ENCODE measurements at regions not wholly inside any gene's neighbourhood (a gene's known extent, or its start where the extent isn't known, plus 50 kb on each side); places are given as distances from the start of the nearest gene placed in this dataset.
"Not testable (repeated sequence)": the region's sequence is repeated elsewhere in the genome, so short reads cannot be mapped to it uniquely, and the experiment has no call there.

- Histone ChIP-seq H3K27me3 (ENCODE audit: control insufficient read depth, insufficient read depth, low read length) (no peaks in the 10 kb centered on the region), H3K4me1 (ENCODE audit: control insufficient read depth, insufficient read depth, low read length) (no peaks in the 10 kb centered on the region), H3K27ac (ENCODE audit: low read length) (no peak overlapping the region), H3K36me3 (ENCODE audit: control insufficient read depth, insufficient read depth, low read length) (no peaks in the 10 kb centered on the region), H3K4me3 (ENCODE audit: low read length) (no peak overlapping the region), H3K9me3 (ENCODE audit: control insufficient read depth, low read depth, low read length) (peaks cover 2% of the 10 kb centered on the region)
- no peak for DNase-seq
Measured at GRCh38 chr9:79430619-79431018, 141.1 kb upstream of the TLE4 start.

DNA sequence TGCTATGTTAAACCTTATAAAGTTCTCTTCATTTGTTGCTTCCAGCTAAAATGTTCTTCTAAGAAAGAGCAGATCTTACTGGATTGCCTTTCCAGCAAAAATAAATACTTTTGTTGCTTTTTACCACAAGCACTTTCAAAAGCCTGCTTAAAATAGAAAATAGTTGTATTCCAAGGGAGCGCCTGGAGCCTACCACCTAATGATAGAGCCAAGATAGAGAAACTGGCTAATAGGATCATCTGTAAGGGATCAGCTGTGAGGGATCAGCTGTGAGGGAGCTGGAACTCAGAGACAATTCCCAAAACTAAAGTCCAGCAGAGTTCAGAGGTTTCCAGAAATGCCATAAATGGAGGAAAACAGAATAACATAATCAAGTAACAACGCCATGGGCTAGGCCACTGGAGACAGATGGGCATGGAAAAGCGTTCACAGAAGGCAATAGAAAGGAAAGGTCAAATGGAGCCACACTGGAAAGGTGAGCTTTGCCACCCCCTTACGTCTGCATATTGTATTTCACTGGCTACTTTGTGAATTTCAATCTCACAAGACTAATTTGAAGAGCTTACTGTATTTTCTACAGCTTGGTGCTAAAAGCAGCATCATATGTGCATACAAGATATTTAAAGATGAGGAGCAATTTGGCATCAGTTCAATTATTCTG lies 140.6 kb upstream of the TLE4 start:
- Histone ChIP-seq H3K27ac (ENCODE audit: low read length) (no peak overlapping the region), H3K9me3 (ENCODE audit: control insufficient read depth, low read depth, low read length) (peaks cover 2% of the 10 kb centered on the region), H3K36me3 (ENCODE audit: control insufficient read depth, insufficient read depth, low read length) (no peaks in the 10 kb centered on the region), H3K4me1 (ENCODE audit: control insufficient read depth, insufficient read depth, low read length) (no peaks in the 10 kb centered on the region), H3K4me3 (ENCODE audit: low read length) (no peak overlapping the region), H3K27me3 (ENCODE audit: control insufficient read depth, insufficient read depth, low read length) (no peaks in the 10 kb centered on the region)
- no peak for DNase-seq
- 80% methylated on average over 2 of the region's 4 CpGs for WGBS (ENCODE audit: insufficient coverage, low lambda C conversion rate)

DNA sequence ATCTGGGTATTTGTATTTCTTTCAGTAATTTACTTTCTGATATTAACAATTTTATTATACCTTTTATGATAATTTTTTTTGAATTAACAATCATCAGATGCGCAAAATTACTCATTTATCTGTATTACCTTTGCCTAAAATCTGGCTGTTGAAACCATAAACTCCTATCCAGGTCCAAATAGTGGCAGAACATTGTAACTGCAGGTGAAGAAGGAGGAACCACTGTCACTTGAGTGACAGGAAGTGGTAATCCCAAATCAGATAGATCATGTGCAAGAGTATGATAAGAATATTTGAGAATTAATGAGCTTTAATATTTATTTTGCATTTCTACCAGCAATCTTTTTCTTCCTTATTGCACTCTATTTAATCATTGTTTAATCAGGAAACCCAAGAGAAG lies 139.3 kb upstream of the TLE4 start:
- Histone ChIP-seq H3K4me1 (ENCODE audit: control insufficient read depth, insufficient read depth, low read length) (no peaks in the 10 kb centered on the region), H3K27me3 (ENCODE audit: control insufficient read depth, insufficient read depth, low read length) (no peaks in the 10 kb centered on the region), H3K4me3 (ENCODE audit: low read length) (no peak overlapping the region), H3K9me3 (ENCODE audit: control insufficient read depth, low read depth, low read length) (no peaks in the 10 kb centered on the region), H3K27ac (ENCODE audit: low read length) (no peak overlapping the region), H3K36me3 (ENCODE audit: control insufficient read depth, insufficient read depth, low read length) (no peaks in the 10 kb centered on the region)
- 100% methylated on average over 1 of the region's 1 CpG for WGBS (ENCODE audit: insufficient coverage, low lambda C conversion rate)
- no peak for DNase-seq

DNA sequence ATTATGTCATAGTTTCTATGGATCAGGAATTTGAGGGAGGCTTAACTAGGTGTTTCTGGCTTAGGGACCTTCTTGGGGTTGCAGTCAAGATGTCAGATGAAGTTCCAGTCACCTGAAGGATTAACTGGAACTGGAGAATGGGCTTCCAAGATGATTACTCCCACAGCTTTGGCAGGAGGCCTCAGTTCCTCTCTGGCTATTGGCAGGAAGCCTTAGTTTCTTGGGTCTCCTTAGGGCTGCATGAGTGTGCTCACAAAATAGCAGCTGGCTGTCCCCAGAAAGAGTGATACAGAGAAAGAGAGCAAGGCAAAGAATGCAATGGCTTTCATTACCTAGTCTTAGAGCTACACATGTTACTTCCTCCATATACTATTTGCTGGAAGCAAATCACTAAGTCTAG lies 138.1 kb upstream of the TLE4 start:
- no peak overlapping the region for H3K27ac ChIP-seq (ENCODE audit: low read length)
- no peaks in the 10 kb centered on the region for H3K9me3 ChIP-seq (ENCODE audit: control insufficient read depth, low read depth, low read length)
- no peaks in the 10 kb centered on the region for H3K27me3 ChIP-seq (ENCODE audit: control insufficient read depth, insufficient read depth, low read length)
- H3K36me3 ChIP-seq (ENCODE audit: control insufficient read depth, insufficient read depth, low read length) = no peaks in the 10 kb centered on the region
- DNase-seq = no peak
- no peak overlapping the region for H3K4me3 ChIP-seq (ENCODE audit: low read length)
- H3K4me1 ChIP-seq (ENCODE audit: control insufficient read depth, insufficient read depth, low read length) = no peaks in the 10 kb centered on the region

DNA sequence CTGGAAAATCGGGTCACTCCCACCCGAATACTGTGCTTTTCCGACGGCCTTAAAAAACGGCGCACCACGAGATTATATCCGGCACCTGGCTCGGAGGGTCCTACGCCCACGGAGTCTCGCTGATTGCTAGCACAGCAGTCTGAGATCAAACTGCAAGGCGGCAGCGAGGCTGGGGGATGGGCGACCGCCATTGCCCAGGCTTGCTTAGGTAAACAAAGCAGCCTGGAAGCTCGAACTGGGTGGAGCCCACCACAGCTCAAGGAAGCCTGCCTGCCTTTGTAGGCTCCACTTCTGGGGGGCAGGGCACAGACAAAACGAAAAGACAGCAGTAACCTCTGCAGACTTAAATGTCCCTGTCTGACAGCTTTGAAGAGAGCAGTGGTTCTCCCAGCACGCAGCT lies 132.5 kb upstream of the TLE4 start:
- H3K36me3 ChIP-seq (ENCODE audit: control insufficient read depth, insufficient read depth, low read length); H3K27me3 ChIP-seq (ENCODE audit: control insufficient read depth, insufficient read depth, low read length); H3K27ac ChIP-seq (ENCODE audit: low read length); H3K4me1 ChIP-seq (ENCODE audit: control insufficient read depth, insufficient read depth, low read length); H3K4me3 ChIP-seq (ENCODE audit: low read length); DNase-seq; H3K9me3 ChIP-seq (ENCODE audit: control insufficient read depth, low read depth, low read length): not testable (repeated sequence)
- WGBS (ENCODE audit: insufficient coverage, low lambda C conversion rate) = no CpG with 5 or more reads among the region's 19 CpGs

- no peak overlapping the region for H3K27ac ChIP-seq (ENCODE audit: low read length)
- H3K4me3 ChIP-seq (ENCODE audit: low read length) = no peak overlapping the region
- WGBS (ENCODE audit: insufficient coverage, low lambda C conversion rate) = no CpG with 5 or more reads among the region's 4 CpGs
- no peaks in the 10 kb centered on the region for H3K36me3 ChIP-seq (ENCODE audit: control insufficient read depth, insufficient read depth, low read length)
- H3K27me3 ChIP-seq (ENCODE audit: control insufficient read depth, insufficient read depth, low read length) = no peaks in the 10 kb centered on the region
- DNase-seq = no peak
- no peaks in the 10 kb centered on the region for H3K4me1 ChIP-seq (ENCODE audit: control insufficient read depth, insufficient read depth, low read length)
- no peaks in the 10 kb centered on the region for H3K9me3 ChIP-seq (ENCODE audit: control insufficient read depth, low read depth, low read length)
Measured at GRCh38 chr9:79446523-79447307, 125.0 kb upstream of the TLE4 start.

DNA sequence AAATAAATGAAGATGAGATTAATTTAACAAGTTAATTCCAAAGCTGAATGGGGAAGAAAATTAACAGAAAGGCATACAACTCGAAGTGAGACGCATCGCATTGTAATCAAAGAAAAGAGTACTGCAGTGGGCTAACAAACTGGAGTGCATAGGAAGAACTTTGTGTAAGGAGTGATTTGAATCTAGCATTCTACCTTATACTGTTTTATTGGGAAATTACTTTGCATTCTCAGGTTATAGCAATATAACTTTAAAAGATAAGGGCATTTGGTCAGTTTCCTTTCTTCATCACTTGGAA lies 124.5 kb upstream of the TLE4 start:
- Histone ChIP-seq H3K27me3 (ENCODE audit: control insufficient read depth, insufficient read depth, low read length) (no peaks in the 10 kb centered on the region), H3K4me3 (ENCODE audit: low read length) (no peak overlapping the region), H3K4me1 (ENCODE audit: control insufficient read depth, insufficient read depth, low read length) (no peaks in the 10 kb centered on the region), H3K27ac (ENCODE audit: low read length) (no peak overlapping the region), H3K9me3 (ENCODE audit: control insufficient read depth, low read depth, low read length) (no peaks in the 10 kb centered on the region), H3K36me3 (ENCODE audit: control insufficient read depth, insufficient read depth, low read length) (no peaks in the 10 kb centered on the region)
- WGBS (ENCODE audit: insufficient coverage, low lambda C conversion rate) = 91% methylated on average over 3 of the region's 3 CpGs
- no peak for DNase-seq

- Histone ChIP-seq H3K27me3 (ENCODE audit: control insufficient read depth, insufficient read depth, low read length) (no peaks in the 10 kb centered on the region), H3K36me3 (ENCODE audit: control insufficient read depth, insufficient read depth, low read length) (no peaks in the 10 kb centered on the region), H3K27ac (ENCODE audit: low read length) (no peak overlapping the region), H3K4me1 (ENCODE audit: control insufficient read depth, insufficient read depth, low read length) (no peaks in the 10 kb centered on the region), H3K4me3 (ENCODE audit: low read length) (no peak overlapping the region), H3K9me3 (ENCODE audit: control insufficient read depth, low read depth, low read length) (no peaks in the 10 kb centered on the region)
- DNase-seq = no peak
- no CpG with 5 or more reads among the region's 5 CpGs for WGBS (ENCODE audit: insufficient coverage, low lambda C conversion rate)
Measured at GRCh38 chr9:79447762-79448161, 124.0 kb upstream of the TLE4 start.

DNA sequence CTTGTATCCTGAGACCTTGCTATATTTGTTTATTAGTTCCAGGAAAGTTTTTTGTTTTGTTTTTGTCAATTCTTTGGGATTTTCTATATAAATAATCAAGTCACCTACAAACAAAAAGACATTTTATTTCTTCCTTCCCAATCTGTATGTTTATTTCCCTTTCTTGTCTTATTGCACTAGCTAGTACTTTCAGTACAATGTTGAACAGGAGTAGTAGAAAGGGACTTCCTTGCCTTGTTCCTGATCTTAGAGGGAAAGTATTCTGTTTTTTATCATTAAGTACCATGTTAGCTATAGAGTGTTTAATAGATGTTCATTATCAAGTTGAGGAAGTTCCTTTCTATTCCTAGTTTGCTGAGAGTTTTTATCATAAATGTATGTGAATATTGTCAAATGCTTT lies 119.5 kb upstream of the TLE4 start:
- no peaks in the 10 kb centered on the region for H3K9me3 ChIP-seq (ENCODE audit: control insufficient read depth, low read depth, low read length)
- no peak overlapping the region for H3K4me3 ChIP-seq (ENCODE audit: low read length)
- H3K27me3 ChIP-seq (ENCODE audit: control insufficient read depth, insufficient read depth, low read length) = no peaks in the 10 kb centered on the region
- no peak overlapping the region for H3K27ac ChIP-seq (ENCODE audit: low read length)
- no peaks in the 10 kb centered on the region for H3K4me1 ChIP-seq (ENCODE audit: control insufficient read depth, insufficient read depth, low read length)
- no peak for DNase-seq
- H3K36me3 ChIP-seq (ENCODE audit: control insufficient read depth, insufficient read depth, low read length) = no peaks in the 10 kb centered on the region

DNA sequence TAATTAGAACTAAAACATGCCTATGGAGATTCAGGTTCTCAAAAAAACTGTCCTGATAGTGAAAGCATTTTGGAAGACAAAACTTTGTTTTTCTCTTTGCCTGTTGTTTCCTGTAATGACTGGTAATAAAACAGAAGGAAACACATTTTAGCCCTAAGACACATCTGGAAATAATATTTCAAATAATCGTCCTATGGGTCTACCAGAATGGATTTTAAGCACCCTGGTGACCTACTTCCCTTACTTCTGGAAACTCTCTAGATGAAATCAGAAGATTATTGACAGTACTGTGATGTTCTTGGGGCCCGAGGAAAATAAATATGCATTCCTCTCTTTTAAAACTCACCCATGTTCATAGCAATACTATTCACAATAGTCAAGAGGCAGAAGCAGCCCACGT lies 110.1 kb upstream of the TLE4 start:
- no peak for DNase-seq
- no peaks in the 10 kb centered on the region for H3K27me3 ChIP-seq (ENCODE audit: control insufficient read depth, insufficient read depth, low read length)
- WGBS (ENCODE audit: insufficient coverage, low lambda C conversion rate) = no CpG with 5 or more reads among the region's 3 CpGs
- H3K4me3 ChIP-seq (ENCODE audit: low read length) = no peak overlapping the region
- no peaks in the 10 kb centered on the region for H3K36me3 ChIP-seq (ENCODE audit: control insufficient read depth, insufficient read depth, low read length)
- H3K9me3 ChIP-seq (ENCODE audit: control insufficient read depth, low read depth, low read length) = no peaks in the 10 kb centered on the region
- H3K4me1 ChIP-seq (ENCODE audit: control insufficient read depth, insufficient read depth, low read length) = no peaks in the 10 kb centered on the region
- H3K27ac ChIP-seq (ENCODE audit: low read length) = no peak overlapping the region

GRCh38 chr9:79465156-79465555 lies 106.6 kb upstream of the TLE4 start:
- Histone ChIP-seq H3K36me3 (ENCODE audit: control insufficient read depth, insufficient read depth, low read length) (no peaks in the 10 kb centered on the region), H3K27ac (ENCODE audit: low read length) (no peak overlapping the region), H3K27me3 (ENCODE audit: control insufficient read depth, insufficient read depth, low read length) (no peaks in the 10 kb centered on the region), H3K4me3 (ENCODE audit: low read length) (no peak overlapping the region), H3K4me1 (ENCODE audit: control insufficient read depth, insufficient read depth, low read length) (no peaks in the 10 kb centered on the region), H3K9me3 (ENCODE audit: control insufficient read depth, low read depth, low read length) (no peaks in the 10 kb centered on the region)
- DNase-seq = no peak

Data from large intestine (tissue), 3 donors.